HEK293 (cell line): ENCODE measurements at regions not wholly inside any gene's neighbourhood (a gene's known extent, or its start where the extent isn't known, plus 50 kb on each side); places are given as distances from the start of the nearest gene placed in this dataset.

Experiments
- CTCF ChIA-PET: fragments of 350-600 bp; formaldehyde crosslinking; extraction: SDS; loops from one replicate; lab custom pipeline; 2021; ENCODE audit warnings: antibody characterized with exemption; lab: Yijun Ruan, JAX
- POLR2A ChIA-PET: fragments of 300-600 bp; formaldehyde crosslinking; extraction: SDS; loops from one replicate; lab custom pipeline; 2020; ENCODE audit warnings: antibody characterized with exemption, inconsistent platforms; lab: Yijun Ruan, JAX
- H3K27ac ChIP-seq: fragments of 200-500 bp; sonication (Bioruptor generic); 2 replicates; pipeline ENCODE4 v1.5.1; 2014; ENCODE audit warnings: low read depth, low read length, control low read depth, inconsistent platforms; ENCODE audit errors: extremely low read depth
- H3K36me3 ChIP-seq, 2 experiments: fragments of 200-500 bp in 1 of 2; sonication (Bioruptor generic) in 1 of 2; 1 replicate in 1 of 2; 2 replicates in 1 of 2; pipeline ENCODE4 v1.5.1; 2014 to 2017; ENCODE audit warnings: inconsistent platforms in 2 of 2, low read length in 2 of 2; ENCODE audit not compliant: control insufficient read depth in 2 of 2, insufficient read depth in 1 of 2
- H3K4me1 ChIP-seq: fragments of 200-500 bp; sonication (Bioruptor generic); 2 replicates; pipeline ENCODE4 v1.5.1; 2014; ENCODE audit warnings: mild to moderate bottlenecking, low read length, inconsistent platforms; ENCODE audit not compliant: control insufficient read depth, insufficient read depth
- H3K4me3 ChIP-seq: 2 replicates; pipeline ENCODE4 v1.5.1; 2011; ENCODE audit warnings: low read depth, mild to moderate bottlenecking, control low read depth, low read length, moderate library complexity
- H3K9me3 ChIP-seq: fragments of 200-500 bp; sonication (Bioruptor generic); 2 replicates; pipeline ENCODE4 v1.5.1; 2014; ENCODE audit warnings: low read depth, low read length, inconsistent platforms; ENCODE audit not compliant: control insufficient read depth, insufficient read depth
- ELK4 ChIP-seq: IDR thresholded peaks from 2 replicates; pipeline ENCODE4 v1.6.1; 2011; ENCODE audit warnings: mild to moderate bottlenecking, low read depth, low read length, borderline replicate concordance
- HOXA7 ChIP-seq: sonication (generic); formaldehyde crosslinking; IDR thresholded peaks from 2 replicates; pipeline ENCODE4 v1.8.1; 2022; ENCODE audit warnings: missing genetic modification reagents, borderline replicate concordance
- HOXD13 ChIP-seq: sonication (generic); formaldehyde crosslinking; IDR thresholded peaks from 2 replicates; pipeline ENCODE4 v1.8.0; 2022; ENCODE audit warnings: missing genetic modification reagents, borderline replicate concordance
- KLF10 ChIP-seq: fragments of 450-650 bp; IDR thresholded peaks from 2 replicates; pipeline ENCODE4 v1.5.1; 2018; ENCODE audit warnings: missing biosample characterization, mild to moderate bottlenecking, missing genetic modification characterization
- MEIS1 ChIP-seq: sonication (generic); formaldehyde crosslinking; IDR thresholded peaks from 2 replicates; pipeline ENCODE4 v1.8.1; 2022; ENCODE audit warnings: missing genetic modification reagents, mild to moderate bottlenecking, borderline replicate concordance
- ZNF146 ChIP-seq: fragments of 450-650 bp; formaldehyde crosslinking; IDR thresholded peaks from 2 replicates; pipeline ENCODE4 v1.5.1; 2016; ENCODE audit warnings: missing biosample characterization, missing genetic modification characterization
- ZNF16 ChIP-seq: fragments of 450-650 bp; formaldehyde crosslinking; IDR thresholded peaks from 2 replicates; pipeline ENCODE4 v1.5.1; 2016; ENCODE audit warnings: low read depth, missing biosample characterization, missing genetic modification characterization
- ZNF174 ChIP-seq: fragments of 450-650 bp; formaldehyde crosslinking; IDR thresholded peaks from 2 replicates; pipeline ENCODE4 v1.5.0; 2017; ENCODE audit warnings: missing biosample characterization, mild to moderate bottlenecking, missing genetic modification characterization
- ZNF335 ChIP-seq: fragments of 450-650 bp; formaldehyde crosslinking; conservative IDR thresholded peaks from 2 replicates; pipeline ENCODE4 v1.5.1; 2016; ENCODE audit warnings: missing biosample characterization, missing genetic modification characterization
- ZNF366 ChIP-seq: fragments of 450-650 bp; formaldehyde crosslinking; conservative IDR thresholded peaks from 2 replicates; pipeline ENCODE4 v1.5.1; 2016; ENCODE audit warnings: missing biosample characterization, missing genetic modification characterization
- ZNF544 ChIP-seq: fragments of 450-650 bp; formaldehyde crosslinking; IDR thresholded peaks from 2 replicates; pipeline ENCODE4 v1.5.0; 2017; ENCODE audit warnings: missing biosample characterization, missing genetic modification characterization
- ZNF560 ChIP-seq: fragments of 450-650 bp; formaldehyde crosslinking; IDR thresholded peaks from 2 replicates; pipeline ENCODE4 v1.5.1; 2017; ENCODE audit warnings: missing biosample characterization, missing genetic modification characterization, borderline replicate concordance
- ZNF561 ChIP-seq: fragments of 450-650 bp; IDR thresholded peaks from 2 replicates; pipeline ENCODE4 v1.5.1; 2018; ENCODE audit warnings: missing biosample characterization, missing genetic modification characterization, borderline replicate concordance
- ZNF645 ChIP-seq: fragments of 450-650 bp; formaldehyde crosslinking; IDR thresholded peaks from 2 replicates; pipeline ENCODE4; 2016; ENCODE audit warnings: missing biosample characterization, missing genetic modification characterization
- ZNF692 ChIP-seq: fragments of 450-650 bp; formaldehyde crosslinking; IDR thresholded peaks from 2 replicates; pipeline ENCODE4 v1.5.1; 2016; ENCODE audit warnings: missing biosample characterization, missing genetic modification characterization
- ZNF777 ChIP-seq: fragments of 450-650 bp; formaldehyde crosslinking; IDR thresholded peaks from 2 replicates; pipeline ENCODE4 v1.5.1; 2017; ENCODE audit warnings: missing biosample characterization, missing genetic modification characterization, borderline replicate concordance
- ZNF830 ChIP-seq: fragments of 450-650 bp; IDR thresholded peaks from 2 replicates; pipeline ENCODE4 v1.5.0; 2018; ENCODE audit warnings: missing biosample characterization, missing genetic modification characterization, low read depth, mild to moderate bottlenecking, moderate library complexity
- ZXDB ChIP-seq: fragments of 450-650 bp; formaldehyde crosslinking; IDR thresholded peaks from 2 replicates; pipeline ENCODE4 v1.5.1; 2016; ENCODE audit warnings: missing biosample characterization, missing genetic modification characterization
- TF ChIP-seq, protein P1 (sequence below): fragments of 450-650 bp; formaldehyde crosslinking; IDR thresholded peaks from 2 replicates; pipeline ENCODE4 v1.5.1; 2016; ENCODE audit warnings: missing biosample characterization, missing genetic modification characterization, borderline replicate concordance
- TF ChIP-seq, protein P2 (sequence below): fragments of 450-650 bp; formaldehyde crosslinking; IDR thresholded peaks from 2 replicates; pipeline ENCODE4 v1.5.1; 2016; ENCODE audit warnings: missing biosample characterization, missing genetic modification characterization

- Histone ChIP-seq H3K4me1 (no peaks in the 10 kb centered on the region), H3K27ac (no peak overlapping the region), H3K36me3 (no peaks in the 10 kb centered on the region), H3K9me3 (no peaks in the 10 kb centered on the region), H3K4me3 (no peak overlapping the region)
- no peak for TF ChIP-seq HOXD13
- TF ChIP-seq MEIS1 (CRISPR knock-in tag) = no peak
- TF ChIP-seq, protein P1, sequence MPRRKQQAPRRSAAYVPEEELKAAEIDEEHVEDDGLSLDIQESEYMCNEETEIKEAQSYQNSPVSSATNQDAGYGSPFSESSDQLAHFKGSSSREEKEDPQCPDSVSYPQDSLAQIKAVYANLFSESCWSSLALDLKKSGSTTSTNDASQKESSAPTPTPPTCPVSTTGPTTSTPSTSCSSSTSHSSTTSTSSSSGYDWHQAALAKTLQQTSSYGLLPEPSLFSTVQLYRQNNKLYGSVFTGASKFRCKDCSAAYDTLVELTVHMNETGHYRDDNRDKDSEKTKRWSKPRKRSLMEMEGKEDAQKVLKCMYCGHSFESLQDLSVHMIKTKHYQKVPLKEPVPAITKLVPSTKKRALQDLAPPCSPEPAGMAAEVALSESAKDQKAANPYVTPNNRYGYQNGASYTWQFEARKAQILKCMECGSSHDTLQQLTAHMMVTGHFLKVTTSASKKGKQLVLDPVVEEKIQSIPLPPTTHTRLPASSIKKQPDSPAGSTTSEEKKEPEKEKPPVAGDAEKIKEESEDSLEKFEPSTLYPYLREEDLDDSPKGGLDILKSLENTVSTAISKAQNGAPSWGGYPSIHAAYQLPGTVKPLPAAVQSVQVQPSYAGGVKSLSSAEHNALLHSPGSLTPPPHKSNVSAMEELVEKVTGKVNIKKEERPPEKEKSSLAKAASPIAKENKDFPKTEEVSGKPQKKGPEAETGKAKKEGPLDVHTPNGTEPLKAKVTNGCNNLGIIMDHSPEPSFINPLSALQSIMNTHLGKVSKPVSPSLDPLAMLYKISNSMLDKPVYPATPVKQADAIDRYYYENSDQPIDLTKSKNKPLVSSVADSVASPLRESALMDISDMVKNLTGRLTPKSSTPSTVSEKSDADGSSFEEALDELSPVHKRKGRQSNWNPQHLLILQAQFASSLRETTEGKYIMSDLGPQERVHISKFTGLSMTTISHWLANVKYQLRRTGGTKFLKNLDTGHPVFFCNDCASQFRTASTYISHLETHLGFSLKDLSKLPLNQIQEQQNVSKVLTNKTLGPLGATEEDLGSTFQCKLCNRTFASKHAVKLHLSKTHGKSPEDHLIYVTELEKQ (tag by site-specific recombination) = no peak
- TF ChIP-seq KLF10 (tag by site-specific recombination) = no peak
- no peak for TF ChIP-seq ZNF544 (tag by site-specific recombination)
- TF ChIP-seq ZNF777 (tag by site-specific recombination) = no peak
- TF ChIP-seq, protein P2, sequence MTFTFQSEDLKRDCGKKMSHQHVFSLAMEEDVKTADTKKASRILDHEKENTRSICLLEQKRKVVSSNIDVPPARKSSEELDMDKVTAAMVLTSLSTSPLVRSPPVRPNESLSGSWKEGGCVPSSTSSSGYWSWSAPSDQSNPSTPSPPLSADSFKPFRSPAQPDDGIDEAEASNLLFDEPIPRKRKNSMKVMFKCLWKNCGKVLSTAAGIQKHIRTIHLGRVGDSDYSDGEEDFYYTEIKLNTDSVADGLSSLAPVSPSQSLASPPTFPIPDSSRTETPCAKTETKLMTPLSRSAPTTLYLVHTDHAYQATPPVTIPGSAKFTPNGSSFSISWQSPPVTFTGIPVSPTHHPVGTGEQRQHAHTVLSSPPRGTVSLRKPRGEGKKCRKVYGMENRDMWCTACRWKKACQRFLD (tag by site-specific recombination) = no peak
- TF ChIP-seq ZXDB (tag by site-specific recombination) = no peak
- TF ChIP-seq ZNF335 (tag by site-specific recombination) = no peak
- no peak for TF ChIP-seq ZNF645 (tag by site-specific recombination)
- no peak for TF ChIP-seq HOXA7 (CRISPR knock-in tag)
- TF ChIP-seq ZNF174 = no peak
- TF ChIP-seq ZNF830 (tag by site-specific recombination) = no peak
- no peak for TF ChIP-seq ZNF366 (tag by site-specific recombination)
- CTCF ChIA-PET = interaction anchor here (1.2 kb wide), 1 partner anchor 11 kb away, joined by 3 read pairs; no protein-coding TSS in a partner anchor
- POLR2A ChIA-PET = no interaction called here
Observed at GRCh38 chr5:2182020-2182419, 299.3 kb upstream of the IRX4 start.

DNA sequence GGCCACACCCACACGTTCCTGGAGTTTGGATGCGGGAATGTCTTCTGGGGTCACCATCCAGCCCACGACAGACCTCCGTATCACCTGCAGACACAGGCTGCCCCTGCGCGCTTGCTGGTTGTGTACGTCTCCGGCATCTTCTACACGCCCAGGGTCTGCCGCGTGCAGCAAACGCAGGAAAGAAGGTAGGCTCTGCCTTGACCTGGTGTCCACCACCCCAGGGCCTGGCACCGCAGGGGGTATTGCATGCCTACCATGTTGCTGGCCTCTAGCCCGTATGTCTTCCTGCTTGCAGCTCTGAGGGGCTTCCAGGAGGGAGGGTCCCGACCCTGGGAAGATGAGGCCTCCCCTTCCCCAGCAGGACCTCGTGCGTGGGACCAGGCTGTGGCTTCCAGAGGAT lies 298.8 kb upstream of the IRX4 start:
- ChIA-PET POLR2A (no interaction called here), CTCF (no interaction called here)
- H3K9me3 ChIP-seq = no peaks in the 10 kb centered on the region
- H3K27ac ChIP-seq = no peak overlapping the region
- TF ChIP-seq ZNF692 (tag by site-specific recombination) = no peak
- TF ChIP-seq ZNF561 (tag by site-specific recombination) = no peak
- no peak for TF ChIP-seq ZNF560 (tag by site-specific recombination)
- TF ChIP-seq ZNF16 (tag by site-specific recombination) = no peak
- no peak for TF ChIP-seq ZNF146 (tag by site-specific recombination)
- no peak for TF ChIP-seq ELK4
- no peaks in the 10 kb centered on the region for H3K4me1 ChIP-seq
- H3K4me3 ChIP-seq = no peak overlapping the region
- no peaks in the 10 kb centered on the region for H3K36me3 ChIP-seq
